Activated CD4-positive, alpha-beta T cell treated with anti-CD3 and anti-CD28 coated beads, Interleukin-10, Interleukin-2, amounts not matched to agents 100 ng/mL and 50 ng/mL, durations not matched to agents 16 hours and 8 hours (primary cell): ENCODE measurements at regions not wholly inside any gene's neighbourhood (a gene's known extent, or its start where the extent isn't known, plus 50 kb on each side); places are given as distances from the start of the nearest gene placed in this dataset.

Experiments used
- DNase-seq: peaks from one replicate; pipeline ENCODE4 v3.0.0-alpha.2; 2020

GRCh38 chr20:48324744-48325143 is 503.1 kb downstream of the PREX1 start:
- no peak for DNase-seq

GRCh38 chr20:48321271-48321670 is 506.5 kb downstream of the PREX1 start:
- DNase-seq, result no peak

GRCh38 chr20:48319943-48320584 is 507.7 kb downstream of the PREX1 start:
- no peak for DNase-seq

- DNase-seq, result no peak
Observed at GRCh38 chr20:48317578-48317977, 510.2 kb downstream of the PREX1 start.

- no peak for DNase-seq
Observed at GRCh38 chr20:48314925-48315592, 512.7 kb downstream of the PREX1 start.

GRCh38 chr20:48313324-48313723 is 514.5 kb downstream of the PREX1 start:
- no peak for DNase-seq

GRCh38 chr20:48311956-48312355 is 515.8 kb downstream of the PREX1 start:
- DNase-seq, result no peak

- DNase-seq, result no peak
Observed at GRCh38 chr20:48310305-48310704, 517.5 kb downstream of the PREX1 start.

- DNase-seq, result no peak
Observed at GRCh38 chr20:48309293-48309692, 518.5 kb downstream of the PREX1 start.

- DNase-seq, result no peak
Observed at GRCh38 chr20:48308882-48309281, 518.9 kb downstream of the PREX1 start.

- no peak for DNase-seq
Observed at GRCh38 chr20:48308232-48308781, 519.5 kb downstream of the PREX1 start.

GRCh38 chr20:48307277-48307676 is 520.5 kb downstream of the PREX1 start:
- DNase-seq, result no peak

- DNase-seq, result no peak
Observed at GRCh38 chr20:48302844-48303542, 517.7 kb upstream of the SULF2 start.

- DNase-seq, result no peak
Observed at GRCh38 chr20:48302149-48302548, 516.9 kb upstream of the SULF2 start.

GRCh38 chr20:48301189-48301588 is 515.9 kb upstream of the SULF2 start:
- no peak for DNase-seq

- DNase-seq, result no peak
Observed at GRCh38 chr20:48300529-48300928, 515.2 kb upstream of the SULF2 start.

- DNase-seq, result no peak
Observed at GRCh38 chr20:48298851-48299484, 513.7 kb upstream of the SULF2 start.

GRCh38 chr20:48298433-48298832 is 513.2 kb upstream of the SULF2 start:
- DNase-seq, result no peak

GRCh38 chr20:48295966-48296421 is 510.7 kb upstream of the SULF2 start:
- no peak for DNase-seq

GRCh38 chr20:48295445-48295903 is 510.2 kb upstream of the SULF2 start:
- DNase-seq, result no peak

- DNase-seq, result no peak
Observed at GRCh38 chr20:48294942-48295341, 509.7 kb upstream of the SULF2 start.

GRCh38 chr20:48294196-48294595 is 508.9 kb upstream of the SULF2 start:
- no peak for DNase-seq

GRCh38 chr20:48293671-48294070 is 508.4 kb upstream of the SULF2 start:
- no peak for DNase-seq
